ENCODE measurements at regions not wholly inside any gene's neighbourhood (a gene's known extent, or its start where the extent isn't known, plus 50 kb on each side); places are given as distances from the start of the nearest gene placed in this dataset.

GRCh38 chr3:83662381-83662960 is 1296.3 kb upstream of the CADM2 start:
- BruUV-seq (replicated peaks): no TSS peak
- no peaks in the 10 kb centered on the region for H3K36me3 ChIP-seq (ENCODE audit: insufficient read depth, low read length)
- H3K4me3 ChIP-seq (ENCODE audit: low read depth, low read length, poor library complexity, severe bottlenecking): no peak overlapping the region
- H4K20me1 ChIP-seq (ENCODE audit: insufficient read depth, low read length): no peaks in the 10 kb centered on the region
- intact Hi-C loops (cut with micrococcal nuclease; ENCODE audit: unreplicated experiment): no loop called here
- no peaks in the 10 kb centered on the region for H3K4me1 ChIP-seq (ENCODE audit: insufficient read depth, low read length, poor library complexity, severe bottlenecking)
- no peaks in the 10 kb centered on the region; the same call in 1 of the 2 replicates for H3K9me3 ChIP-seq (ENCODE audit: low read length)
- H3K79me2 ChIP-seq (ENCODE audit: insufficient read depth, low read depth, low read length): no peaks in the 10 kb centered on the region
- ChIA-PET POLR2A (no interaction called here), CTCF (ENCODE audit: unreplicated experiment) (no interaction called here)
- TF ChIP-seq EZH2phosphoT487 (IDR thresholded peaks at IDR 0.05; ENCODE audit: borderline replicate concordance, low read depth, low read length): no peak
- TF ChIP-seq, protein P1, sequence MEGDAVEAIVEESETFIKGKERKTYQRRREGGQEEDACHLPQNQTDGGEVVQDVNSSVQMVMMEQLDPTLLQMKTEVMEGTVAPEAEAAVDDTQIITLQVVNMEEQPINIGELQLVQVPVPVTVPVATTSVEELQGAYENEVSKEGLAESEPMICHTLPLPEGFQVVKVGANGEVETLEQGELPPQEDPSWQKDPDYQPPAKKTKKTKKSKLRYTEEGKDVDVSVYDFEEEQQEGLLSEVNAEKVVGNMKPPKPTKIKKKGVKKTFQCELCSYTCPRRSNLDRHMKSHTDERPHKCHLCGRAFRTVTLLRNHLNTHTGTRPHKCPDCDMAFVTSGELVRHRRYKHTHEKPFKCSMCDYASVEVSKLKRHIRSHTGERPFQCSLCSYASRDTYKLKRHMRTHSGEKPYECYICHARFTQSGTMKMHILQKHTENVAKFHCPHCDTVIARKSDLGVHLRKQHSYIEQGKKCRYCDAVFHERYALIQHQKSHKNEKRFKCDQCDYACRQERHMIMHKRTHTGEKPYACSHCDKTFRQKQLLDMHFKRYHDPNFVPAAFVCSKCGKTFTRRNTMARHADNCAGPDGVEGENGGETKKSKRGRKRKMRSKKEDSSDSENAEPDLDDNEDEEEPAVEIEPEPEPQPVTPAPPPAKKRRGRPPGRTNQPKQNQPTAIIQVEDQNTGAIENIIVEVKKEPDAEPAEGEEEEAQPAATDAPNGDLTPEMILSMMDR (conservative IDR thresholded peaks at IDR 0.05; ENCODE audit: low read length): no peak
- H3K4me2 ChIP-seq (ENCODE audit: low read length): no peak overlapping the region
- H3K27ac ChIP-seq (ENCODE audit: low read depth, low read length, poor library complexity, severe bottlenecking): no peak overlapping the region
- H2AFZ ChIP-seq (ENCODE audit: low read length): no peak overlapping the region
- DNase-seq (ENCODE audit: low spot score): no peak
- no peaks in the 10 kb centered on the region for H3K9me2 ChIP-seq (ENCODE audit: insufficient read depth, low read length)

DNA sequence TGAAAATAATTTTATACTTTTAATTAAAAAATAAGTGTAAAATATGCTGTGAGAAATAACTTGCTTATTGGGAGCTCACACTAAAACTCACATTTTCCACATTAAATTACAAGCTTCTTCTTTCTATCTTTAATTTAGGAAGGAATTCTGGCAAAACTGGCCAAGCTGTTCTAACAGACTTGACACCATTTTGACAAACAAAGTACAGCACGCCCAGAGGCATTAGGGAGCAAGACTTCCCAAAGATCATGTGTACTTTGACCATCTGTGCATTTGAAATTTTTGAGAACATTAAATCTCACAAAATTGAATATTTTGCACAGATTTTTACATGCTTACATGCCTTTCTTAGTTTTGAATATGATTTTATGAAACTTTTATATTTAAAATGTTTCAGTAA is 1288.4 kb upstream of the CADM2 start:
- no peak overlapping the region for H3K4me3 ChIP-seq (ENCODE audit: low read depth, low read length, poor library complexity, severe bottlenecking)

More for the DNA sequence above, 1288.4 kb upstream of the CADM2 start:
- ChIA-PET POLR2A (interaction anchor here (0.9 kb wide), 1 partner anchor 20 kb away, joined by 4 read pairs; no protein-coding TSS in a partner anchor), CTCF (ENCODE audit: unreplicated experiment) (no interaction called here)
- no peak for DNase-seq (ENCODE audit: low spot score)
- H3K27ac ChIP-seq (ENCODE audit: low read depth, low read length, poor library complexity, severe bottlenecking): no peak overlapping the region
- TF ChIP-seq EZH2phosphoT487 (IDR thresholded peaks at IDR 0.05; ENCODE audit: borderline replicate concordance, low read depth, low read length): no peak
- TF ChIP-seq, protein P1 (conservative IDR thresholded peaks at IDR 0.05; ENCODE audit: low read length): no peak
- BruUV-seq (replicated peaks): no TSS peak
- H3K9me3 ChIP-seq (ENCODE audit: low read length): no peaks in the 10 kb centered on the region
- no peaks in the 10 kb centered on the region for H3K79me2 ChIP-seq (ENCODE audit: insufficient read depth, low read depth, low read length)
- H2AFZ ChIP-seq (ENCODE audit: low read length): no peak overlapping the region
- H3K4me1 ChIP-seq (ENCODE audit: insufficient read depth, low read length, poor library complexity, severe bottlenecking): no peaks in the 10 kb centered on the region
- no peaks in the 10 kb centered on the region; the same call in 1 of the 2 replicates for H4K20me1 ChIP-seq (ENCODE audit: insufficient read depth, low read length)
- H3K9me2 ChIP-seq (ENCODE audit: insufficient read depth, low read length): no peaks in the 10 kb centered on the region
- H3K36me3 ChIP-seq (ENCODE audit: insufficient read depth, low read length): no peaks in the 10 kb centered on the region
- H3K4me2 ChIP-seq (ENCODE audit: low read length): no peak overlapping the region
- intact Hi-C loops (cut with micrococcal nuclease; ENCODE audit: unreplicated experiment): no loop called here

Data from OCI-LY7 (cell line).